ENCODE measurements at regions not wholly inside any gene's neighbourhood (a gene's known extent, or its start where the extent isn't known, plus 50 kb on each side); places are given as distances from the start of the nearest gene placed in this dataset.

GRCh38 chr2:16050261-16050907, 110.0 kb downstream of the MYCN start:
- ATAC-seq (no peak), DNase-seq (no peak)
- intact Hi-C loops (cut with DNase I), result no loop called here

- DNase-seq (no peak), ATAC-seq (no peak)
- intact Hi-C loops (cut with DNase I), result no loop called here
Observed at GRCh38 chr2:16049406-16049805, 109.1 kb downstream of the MYCN start.

GRCh38 chr2:16048466-16048865, 108.1 kb downstream of the MYCN start:
- intact Hi-C loops (cut with DNase I), result no loop called here
- no peak for ATAC-seq

GRCh38 chr2:16047701-16048100, 107.4 kb downstream of the MYCN start:
- intact Hi-C loops (cut with DNase I), result no loop called here
- DNase-seq (no peak), ATAC-seq (no peak)

More at GRCh38 chr2:16048466-16048865, 108.1 kb downstream of the MYCN start:
- no peak for DNase-seq

GRCh38 chr2:16046649-16047048, 106.3 kb downstream of the MYCN start:
- intact Hi-C loops (cut with DNase I), result no loop called here
- no peak for ATAC-seq
- DNase-seq, result no peak

- ATAC-seq (no peak), DNase-seq (no peak)
- intact Hi-C loops (cut with DNase I), result no loop called here
Observed at GRCh38 chr2:16045653-16046352, 105.5 kb downstream of the MYCN start.

- DNase-seq, result no peak
- ATAC-seq, result no peak
- intact Hi-C loops (cut with DNase I), result no loop called here
Observed at GRCh38 chr2:16044946-16045456, 104.7 kb downstream of the MYCN start.

GRCh38 chr2:16043627-16044026, 103.3 kb downstream of the MYCN start:
- ATAC-seq, result no peak
- intact Hi-C loops (cut with DNase I), result no loop called here
- no peak for DNase-seq

- intact Hi-C loops (cut with DNase I), result no loop called here
- ATAC-seq, result no peak
Observed at GRCh38 chr2:16043192-16043591, 102.8 kb downstream of the MYCN start.

GRCh38 chr2:16042201-16042700, 101.9 kb downstream of the MYCN start:
- ATAC-seq, result no peak

More at GRCh38 chr2:16043192-16043591, 102.8 kb downstream of the MYCN start:
- no peak for DNase-seq

GRCh38 chr2:16040271-16041010, 100.1 kb downstream of the MYCN start:
- DNase-seq (no peak), ATAC-seq (no peak)
- intact Hi-C loops (cut with DNase I), result no loop called here

More at GRCh38 chr2:16042201-16042700, 101.9 kb downstream of the MYCN start:
- intact Hi-C loops (cut with DNase I), result no loop called here
- no peak for DNase-seq

GRCh38 chr2:16039823-16040222, 99.5 kb downstream of the MYCN start:
- no peak for ATAC-seq
- intact Hi-C loops (cut with DNase I), result no loop called here
- DNase-seq, result no peak

- intact Hi-C loops (cut with DNase I), result no loop called here
- ATAC-seq (no peak), DNase-seq (no peak)
Observed at GRCh38 chr2:16039055-16039454, 98.7 kb downstream of the MYCN start.

- ATAC-seq (no peak), DNase-seq (no peak)
- intact Hi-C loops (cut with DNase I), result no loop called here
Observed at GRCh38 chr2:16038621-16039020, 98.3 kb downstream of the MYCN start.

- intact Hi-C loops (cut with DNase I), result no loop called here
- no peak for ATAC-seq
- DNase-seq, result no peak
Observed at GRCh38 chr2:16037808-16038457, 97.6 kb downstream of the MYCN start.

- intact Hi-C loops (cut with DNase I), result no loop called here
- DNase-seq (no peak), ATAC-seq (no peak)
Observed at GRCh38 chr2:16036951-16037350, 96.6 kb downstream of the MYCN start.

- no peak for DNase-seq
- ATAC-seq, result no peak
- intact Hi-C loops (cut with DNase I), result no loop called here
Observed at GRCh38 chr2:16035747-16036745, 95.7 kb downstream of the MYCN start.

Data from left cardiac atrium (tissue), 4 donors.